Tibial nerve (tissue), 4 donors: ENCODE measurements at regions not wholly inside any gene's neighbourhood (a gene's known extent, or its start where the extent isn't known, plus 50 kb on each side); places are given as distances from the start of the nearest gene placed in this dataset.

Experiments
- DNase-seq, 2 donors: peaks; one replicate each; pipeline ENCODE4 v3.0.0-alpha.2; 2019; ENCODE audit warnings: low spot score in 2 of 2
- H3K27ac ChIP-seq, 4 donors: fragments of 200-600 bp; sonication (generic) in 3 of 4; one replicate each; pipeline ENCODE4 v1.5.1; 2017 to 2019; ENCODE audit warnings: mild to moderate bottlenecking in 1 of 4
- H3K27me3 ChIP-seq, 2 donors: fragments of 200-600 bp; sonication (generic) in 1 of 2; one replicate each; pipeline versions ENCODE4 v1.5.1 to v1.6.0; 2017 to 2019
- H3K36me3 ChIP-seq, 3 donors: fragments of 200-600 bp; sonication (generic); one replicate each; pipeline ENCODE4 v1.5.1; 2018 to 2019
- H3K4me1 ChIP-seq, 4 donors: fragments of 200-600 bp; sonication (generic) in 3 of 4; one replicate each; pipeline ENCODE4 v1.5.1; 2017 to 2019
- H3K4me3 ChIP-seq, 4 donors: fragments of 200-600 bp; sonication (generic) in 3 of 4; one replicate each; pipeline ENCODE4 v1.5.1; 2017 to 2019; ENCODE audit warnings: mild to moderate bottlenecking in 1 of 4, moderate library complexity in 1 of 4
- H3K9me3 ChIP-seq, 4 donors: fragments of 200-600 bp; sonication (generic) in 3 of 4; one replicate each; pipeline ENCODE4 v1.5.1; 2017 to 2019
- EP300 ChIP-seq, 2 donors: sonication (generic); formaldehyde crosslinking; IDR thresholded peaks; one replicate each; pipeline ENCODE4 v1.6.1; 2017; ENCODE audit warnings: antibody characterized with exemption in 2 of 2, mild to moderate bottlenecking in 1 of 2
- POLR2A ChIP-seq, 2 donors: fragments of 450-650 bp; IDR thresholded peaks; one replicate each; pipeline ENCODE4 v1.6.1; 2017; ENCODE audit warnings: antibody characterized with exemption in 2 of 2, mild to moderate bottlenecking in 2 of 2, moderate library complexity in 2 of 2
- WGBS, 2 donors: methylation state at CpG; one replicate each; pipeline ENCODE4 v1.1.5; 2018; 5-methylcytosine and 5-hydroxymethylcytosine counted together
- TF ChIP-seq, protein P1 (sequence below), 5 experiments: fragments of 200-600 bp in 3 of 5; fragments of 450-650 bp in 2 of 5; sonication (generic) in 3 of 5; IDR thresholded peaks; one replicate each; pipeline ENCODE4 v1.5.1; 2016 to 2019; ENCODE audit warnings: antibody characterized with exemption in 5 of 5, mild to moderate bottlenecking in 3 of 5, moderate library complexity in 2 of 5

- no peak for TF ChIP-seq EP300 (IDR thresholded peaks at IDR 0.05)
- TF ChIP-seq, protein P1, sequence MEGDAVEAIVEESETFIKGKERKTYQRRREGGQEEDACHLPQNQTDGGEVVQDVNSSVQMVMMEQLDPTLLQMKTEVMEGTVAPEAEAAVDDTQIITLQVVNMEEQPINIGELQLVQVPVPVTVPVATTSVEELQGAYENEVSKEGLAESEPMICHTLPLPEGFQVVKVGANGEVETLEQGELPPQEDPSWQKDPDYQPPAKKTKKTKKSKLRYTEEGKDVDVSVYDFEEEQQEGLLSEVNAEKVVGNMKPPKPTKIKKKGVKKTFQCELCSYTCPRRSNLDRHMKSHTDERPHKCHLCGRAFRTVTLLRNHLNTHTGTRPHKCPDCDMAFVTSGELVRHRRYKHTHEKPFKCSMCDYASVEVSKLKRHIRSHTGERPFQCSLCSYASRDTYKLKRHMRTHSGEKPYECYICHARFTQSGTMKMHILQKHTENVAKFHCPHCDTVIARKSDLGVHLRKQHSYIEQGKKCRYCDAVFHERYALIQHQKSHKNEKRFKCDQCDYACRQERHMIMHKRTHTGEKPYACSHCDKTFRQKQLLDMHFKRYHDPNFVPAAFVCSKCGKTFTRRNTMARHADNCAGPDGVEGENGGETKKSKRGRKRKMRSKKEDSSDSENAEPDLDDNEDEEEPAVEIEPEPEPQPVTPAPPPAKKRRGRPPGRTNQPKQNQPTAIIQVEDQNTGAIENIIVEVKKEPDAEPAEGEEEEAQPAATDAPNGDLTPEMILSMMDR (IDR thresholded peaks at IDR 0.05): no peak
- TF ChIP-seq POLR2A (IDR thresholded peaks at IDR 0.05): no peak
- Histone ChIP-seq H3K27ac (no peak overlapping the region), H3K27me3 (no peaks in the 10 kb centered on the region), H3K4me1 (no peaks in the 10 kb centered on the region), H3K36me3 (no peaks in the 10 kb centered on the region), H3K4me3 (no peak overlapping the region), H3K9me3 (no peaks in the 10 kb centered on the region)
- WGBS, 2 donors: 58 to 66% methylated on average over 1 of the region's 1 CpG
- no peak for DNase-seq
Observed at GRCh38 chr9:29838491-29839020, 2265.3 kb upstream of the C9orf72 start.

GRCh38 chr9:29844251-29844650, 2271.0 kb upstream of the C9orf72 start:
- TF ChIP-seq, protein P1 (IDR thresholded peaks at IDR 0.05): no peak
- H3K27ac ChIP-seq: no peak overlapping the region
- no peak overlapping the region for H3K4me3 ChIP-seq
- H3K36me3 ChIP-seq: no peaks in the 10 kb centered on the region
- H3K9me3 ChIP-seq: no peaks in the 10 kb centered on the region
- DNase-seq: no peak
- no peaks in the 10 kb centered on the region for H3K27me3 ChIP-seq
- 73 to 77% methylated on average over 1 of the region's 1 CpG for WGBS, 2 donors
- H3K4me1 ChIP-seq: no peaks in the 10 kb centered on the region

GRCh38 chr9:29850664-29851063, 2277.4 kb upstream of the C9orf72 start:
- WGBS, 2 donors: 48 to 65% methylated on average over 1 of the region's 1 CpG
- no peaks in the 10 kb centered on the region for H3K4me1 ChIP-seq
- DNase-seq: no peak
- H3K27ac ChIP-seq: no peak overlapping the region
- no peaks in the 10 kb centered on the region for H3K27me3 ChIP-seq
- no peaks in the 10 kb centered on the region for H3K36me3 ChIP-seq
- no peaks in the 10 kb centered on the region for H3K9me3 ChIP-seq
- TF ChIP-seq, protein P1 (IDR thresholded peaks at IDR 0.05): no peak
- no peak overlapping the region for H3K4me3 ChIP-seq

GRCh38 chr9:29861803-29862202, 2288.5 kb upstream of the C9orf72 start:
- no peak for DNase-seq
- Histone ChIP-seq H3K4me1 (no peaks in the 10 kb centered on the region), H3K4me3 (no peak overlapping the region), H3K27me3 (no peaks in the 10 kb centered on the region), H3K27ac (no peak overlapping the region), H3K9me3 (no peaks in the 10 kb centered on the region), H3K36me3 (no peaks in the 10 kb centered on the region)
- TF ChIP-seq, protein P1 (IDR thresholded peaks at IDR 0.05): no peak
- TF ChIP-seq EP300 (IDR thresholded peaks at IDR 0.05) (no peak), POLR2A (IDR thresholded peaks at IDR 0.05) (no peak)
- 62 to 88% methylated on average over 2 of the region's 2 CpGs for whole genome bisulfite sequencing, 2 donors

- H3K4me3 ChIP-seq: no peak overlapping the region
- H3K4me1 ChIP-seq: no peaks in the 10 kb centered on the region
- WGBS, 2 donors: 69 to 76% methylated on average over 2 to 3 of the region's 3 CpGs
- H3K27ac ChIP-seq: no peak overlapping the region
- no peak for DNase-seq
- no peaks in the 10 kb centered on the region for H3K9me3 ChIP-seq
- H3K36me3 ChIP-seq: no peaks in the 10 kb centered on the region
- TF ChIP-seq EP300 (IDR thresholded peaks at IDR 0.05) (no peak), POLR2A (IDR thresholded peaks at IDR 0.05) (no peak)
- TF ChIP-seq, protein P1 (IDR thresholded peaks at IDR 0.05): no peak
- H3K27me3 ChIP-seq: no peaks in the 10 kb centered on the region
Observed at GRCh38 chr9:29865764-29866313, 2292.6 kb upstream of the C9orf72 start.
